ENCODE measurements at regions not wholly inside any gene's neighbourhood (a gene's known extent, or its start where the extent isn't known, plus 50 kb on each side); places are given as distances from the start of the nearest gene placed in this dataset.

DNA sequence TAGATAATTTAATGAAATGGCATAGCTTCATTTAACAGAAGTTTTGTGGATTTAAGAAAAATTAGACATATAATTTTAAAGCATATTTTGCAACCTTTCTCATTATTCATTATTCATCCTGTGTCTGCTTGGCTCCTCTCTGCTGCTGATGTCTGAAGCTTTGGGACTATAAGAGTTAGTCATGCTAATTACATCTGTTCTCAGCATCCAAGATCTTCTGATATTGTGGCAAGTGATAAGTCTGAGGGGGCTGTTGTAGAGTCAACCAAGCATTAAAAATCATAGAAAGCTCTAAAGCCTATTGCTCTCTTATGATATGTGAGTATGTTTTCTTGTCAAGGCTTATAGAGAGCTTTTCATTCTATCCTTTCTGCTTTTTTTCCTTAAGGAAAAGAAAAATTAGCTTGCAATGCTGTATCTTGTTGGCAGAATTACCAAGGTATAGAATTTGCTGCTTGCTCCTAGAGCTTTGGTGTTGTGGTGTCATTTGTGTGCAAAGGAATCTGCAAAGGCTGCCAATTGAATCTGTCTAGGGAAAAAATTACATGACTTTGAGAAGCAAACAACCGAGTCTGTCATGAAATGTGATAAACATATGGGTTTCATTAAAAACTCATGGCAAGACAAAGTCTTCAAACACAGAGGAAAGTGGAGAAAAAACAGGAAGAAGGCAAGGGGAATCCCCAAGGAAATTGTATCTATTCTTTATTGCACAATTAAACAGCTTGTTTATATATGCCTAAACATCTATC, 156.1 kb upstream of the DAB2 start:
- Histone ChIP-seq H3K9me3 (ENCODE audit: control insufficient read depth, insufficient read depth, low read length) (no peaks in the 10 kb centered on the region), H3K4me3 (ENCODE audit: low read depth, low read length) (no peak overlapping the region), H3K27ac (ENCODE audit: low read depth, low read length) (no peak overlapping the region), H3K27me3 (ENCODE audit: control insufficient read depth, insufficient read depth, low read length) (no peaks in the 10 kb centered on the region)
- CTCF ChIA-PET, result interaction anchor here (0.6 to 1.8 kb wide), 5 partner anchors 10 to 1108 kb away, joined by 3 to 11 read pairs (median 6); no protein-coding TSS in a partner anchor
- POLR2A ChIA-PET, result no interaction called here
- no peak for DNase-seq (ENCODE audit: low read depth, low spot score)
- TF ChIP-seq, protein P1, sequence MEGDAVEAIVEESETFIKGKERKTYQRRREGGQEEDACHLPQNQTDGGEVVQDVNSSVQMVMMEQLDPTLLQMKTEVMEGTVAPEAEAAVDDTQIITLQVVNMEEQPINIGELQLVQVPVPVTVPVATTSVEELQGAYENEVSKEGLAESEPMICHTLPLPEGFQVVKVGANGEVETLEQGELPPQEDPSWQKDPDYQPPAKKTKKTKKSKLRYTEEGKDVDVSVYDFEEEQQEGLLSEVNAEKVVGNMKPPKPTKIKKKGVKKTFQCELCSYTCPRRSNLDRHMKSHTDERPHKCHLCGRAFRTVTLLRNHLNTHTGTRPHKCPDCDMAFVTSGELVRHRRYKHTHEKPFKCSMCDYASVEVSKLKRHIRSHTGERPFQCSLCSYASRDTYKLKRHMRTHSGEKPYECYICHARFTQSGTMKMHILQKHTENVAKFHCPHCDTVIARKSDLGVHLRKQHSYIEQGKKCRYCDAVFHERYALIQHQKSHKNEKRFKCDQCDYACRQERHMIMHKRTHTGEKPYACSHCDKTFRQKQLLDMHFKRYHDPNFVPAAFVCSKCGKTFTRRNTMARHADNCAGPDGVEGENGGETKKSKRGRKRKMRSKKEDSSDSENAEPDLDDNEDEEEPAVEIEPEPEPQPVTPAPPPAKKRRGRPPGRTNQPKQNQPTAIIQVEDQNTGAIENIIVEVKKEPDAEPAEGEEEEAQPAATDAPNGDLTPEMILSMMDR (IDR thresholded peaks at IDR 0.05; ENCODE audit: low read depth, low read length), result no peak

DNA sequence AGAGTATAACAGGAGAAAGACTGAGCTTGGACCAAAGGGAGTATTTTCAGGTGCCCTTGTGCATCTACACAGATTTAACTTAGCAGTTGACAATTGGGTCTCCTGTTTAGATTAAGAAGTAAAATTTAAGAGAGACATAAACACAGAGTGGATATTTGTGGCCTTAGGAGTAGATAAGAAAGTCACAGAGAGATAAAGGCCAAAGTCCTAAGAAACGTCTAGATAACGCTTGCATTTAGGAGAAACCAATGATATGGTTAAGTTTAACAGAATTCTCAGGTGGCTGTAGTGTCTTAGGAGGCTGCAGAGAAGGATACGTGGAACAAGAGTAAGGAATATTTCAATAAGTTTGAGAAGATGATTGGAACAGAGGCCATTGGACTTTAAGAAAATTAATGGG, 155.0 kb upstream of the DAB2 start:
- Histone ChIP-seq H3K9me3 (ENCODE audit: control insufficient read depth, insufficient read depth, low read length) (no peaks in the 10 kb centered on the region), H3K27me3 (ENCODE audit: control insufficient read depth, insufficient read depth, low read length) (no peaks in the 10 kb centered on the region), H3K27ac (ENCODE audit: low read depth, low read length) (no peak overlapping the region), H3K4me3 (ENCODE audit: low read depth, low read length) (no peak overlapping the region)
- ChIA-PET POLR2A (no interaction called here), CTCF (interaction anchor here (0.6 to 3.6 kb wide), 20 partner anchors 9 to 1155 kb away, joined by 3 to 33 read pairs (median 5); partner anchors contain the start of gene DAB2)
- TF ChIP-seq, protein P1 (IDR thresholded peaks at IDR 0.05; ENCODE audit: low read depth, low read length), result no peak
- no peak for DNase-seq (ENCODE audit: low read depth, low spot score)

DNA sequence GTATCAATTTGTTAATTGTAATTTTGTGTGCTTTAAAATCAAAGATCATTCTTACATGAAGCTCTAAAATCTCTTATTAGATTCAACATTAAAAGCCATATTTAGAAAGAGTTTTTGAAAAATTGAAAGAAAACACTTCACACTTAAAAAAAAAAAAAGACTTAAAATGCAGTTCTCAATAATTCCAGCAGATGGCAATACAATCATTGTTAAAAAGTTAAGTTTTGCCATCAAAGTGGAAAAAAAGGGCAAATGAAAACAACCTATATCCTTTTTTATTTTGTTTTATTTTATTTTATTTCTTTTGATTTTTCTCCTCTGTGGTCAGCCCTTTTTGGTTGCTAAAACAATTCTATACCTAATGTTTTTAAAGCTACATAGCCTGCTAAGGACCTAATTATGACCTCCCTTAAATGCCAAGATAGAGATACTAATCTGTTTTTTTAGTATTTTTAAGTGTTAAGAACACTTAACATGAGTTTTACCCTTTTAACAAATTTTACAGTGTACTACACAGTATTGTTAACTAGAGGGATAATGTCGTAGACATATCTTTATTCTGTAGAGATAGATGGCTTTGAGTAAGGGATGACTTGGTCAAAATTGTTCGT, 154.2 kb upstream of the DAB2 start:
- TF ChIP-seq, protein P1 (IDR thresholded peaks at IDR 0.05; ENCODE audit: low read depth, low read length), result peak; percentile 50
- Histone ChIP-seq H3K27me3 (ENCODE audit: control insufficient read depth, insufficient read depth, low read length) (no peaks in the 10 kb centered on the region), H3K9me3 (ENCODE audit: control insufficient read depth, insufficient read depth, low read length) (no peaks in the 10 kb centered on the region), H3K27ac (ENCODE audit: low read depth, low read length) (no peak overlapping the region), H3K4me3 (ENCODE audit: low read depth, low read length) (no peak overlapping the region)
- ChIA-PET CTCF (interaction anchor here (0.5 to 3.6 kb wide), 45 partner anchors 8 to 1931 kb away, joined by 3 to 33 read pairs (median 4); partner anchors contain the start of genes DAB2 and PTGER4), POLR2A (no interaction called here)
- no peak for DNase-seq (ENCODE audit: low read depth, low spot score)

DNA sequence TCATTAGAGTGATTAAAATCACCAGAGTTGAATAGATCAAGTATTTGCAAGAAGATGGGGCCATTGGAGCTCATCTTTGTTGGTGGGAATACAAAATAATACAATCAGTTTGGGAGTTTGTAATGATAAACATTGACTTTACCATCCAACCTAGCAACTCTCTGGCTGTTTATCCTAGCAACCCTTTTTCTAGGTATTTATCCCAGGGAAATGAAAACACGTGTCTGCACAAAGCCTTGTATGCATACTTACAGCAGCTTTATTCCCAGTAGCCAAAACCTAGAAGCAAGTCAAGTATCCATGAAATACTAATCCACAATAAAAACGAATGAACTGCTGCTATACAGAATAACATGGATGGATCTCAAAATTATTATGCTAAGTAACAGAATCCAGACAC, 152.7 kb upstream of the DAB2 start:
- CTCF ChIA-PET, result interaction anchor here (0.7 to 3.6 kb wide), 8 partner anchors 136 to 1301 kb away, joined by 3 to 33 read pairs (median 6); no protein-coding TSS in a partner anchor
- DNase-seq (ENCODE audit: low read depth, low spot score), result no peak
- Histone ChIP-seq H3K4me3 (ENCODE audit: low read depth, low read length) (no peak overlapping the region), H3K27me3 (ENCODE audit: control insufficient read depth, insufficient read depth, low read length) (peaks cover under 1% of the 10 kb centered on the region), H3K9me3 (ENCODE audit: control insufficient read depth, insufficient read depth, low read length) (no peaks in the 10 kb centered on the region), H3K27ac (ENCODE audit: low read depth, low read length) (no peak overlapping the region)
- POLR2A ChIA-PET, result no interaction called here
- TF ChIP-seq, protein P1 (IDR thresholded peaks at IDR 0.05; ENCODE audit: low read depth, low read length), result no peak

Measured in AG04450 (cell line).